ENCODE measurements at regions not wholly inside any gene's neighbourhood (a gene's known extent, or its start where the extent isn't known, plus 50 kb on each side); places are given as distances from the start of the nearest gene placed in this dataset.

GRCh38 chr21:15219894-15220293 is 155.1 kb upstream of the NRIP1 start:
- ATAC-seq (no peak), DNase-seq (ENCODE audit: low read depth, low spot score) (no peak)
- in situ Hi-C loops (cut with HindIII; ENCODE audit: low pct_unique_long_range_greater_than_20kb, low sequenced_read_pairs) (no loop called here), intact Hi-C loops (cut with micrococcal nuclease; ENCODE audit: unreplicated experiment) (no loop called here)
- no TSS peak for BruUV-seq (replicated peaks)
- POLR2A ChIA-PET, result no interaction called here
- Histone ChIP-seq H3K9me3 (ENCODE audit: control insufficient read depth, insufficient read depth, low read depth, low read length) (no peaks in the 10 kb centered on the region), H3K4me3 (ENCODE audit: low read depth in 2 of 2, low read length in 2 of 2) (no peak overlapping the region), H3K36me3 (ENCODE audit: control insufficient read depth, insufficient read depth, low read length) (no peaks in the 10 kb centered on the region), H3K27me3 (ENCODE audit: control insufficient read depth, insufficient read depth, low read length) (no peaks in the 10 kb centered on the region), H3K4me1 (ENCODE audit: control insufficient read depth, insufficient read depth, low read length) (no peaks in the 10 kb centered on the region), H3K27ac (ENCODE audit: low read length) (no peak overlapping the region)
- TF ChIP-seq TCF7L2 (IDR thresholded peaks at IDR 0.05; ENCODE audit: low read depth, low read length) (no peak), POLR2AphosphoS5 (IDR thresholded peaks at IDR 0.05; ENCODE audit: low read depth, low read length) (no peak)
- CTCF ChIA-PET, result no interaction called here

- no peak for TF ChIP-seq POLR2AphosphoS5 (IDR thresholded peaks at IDR 0.05; ENCODE audit: low read depth, low read length)
- TF ChIP-seq, protein P1, sequence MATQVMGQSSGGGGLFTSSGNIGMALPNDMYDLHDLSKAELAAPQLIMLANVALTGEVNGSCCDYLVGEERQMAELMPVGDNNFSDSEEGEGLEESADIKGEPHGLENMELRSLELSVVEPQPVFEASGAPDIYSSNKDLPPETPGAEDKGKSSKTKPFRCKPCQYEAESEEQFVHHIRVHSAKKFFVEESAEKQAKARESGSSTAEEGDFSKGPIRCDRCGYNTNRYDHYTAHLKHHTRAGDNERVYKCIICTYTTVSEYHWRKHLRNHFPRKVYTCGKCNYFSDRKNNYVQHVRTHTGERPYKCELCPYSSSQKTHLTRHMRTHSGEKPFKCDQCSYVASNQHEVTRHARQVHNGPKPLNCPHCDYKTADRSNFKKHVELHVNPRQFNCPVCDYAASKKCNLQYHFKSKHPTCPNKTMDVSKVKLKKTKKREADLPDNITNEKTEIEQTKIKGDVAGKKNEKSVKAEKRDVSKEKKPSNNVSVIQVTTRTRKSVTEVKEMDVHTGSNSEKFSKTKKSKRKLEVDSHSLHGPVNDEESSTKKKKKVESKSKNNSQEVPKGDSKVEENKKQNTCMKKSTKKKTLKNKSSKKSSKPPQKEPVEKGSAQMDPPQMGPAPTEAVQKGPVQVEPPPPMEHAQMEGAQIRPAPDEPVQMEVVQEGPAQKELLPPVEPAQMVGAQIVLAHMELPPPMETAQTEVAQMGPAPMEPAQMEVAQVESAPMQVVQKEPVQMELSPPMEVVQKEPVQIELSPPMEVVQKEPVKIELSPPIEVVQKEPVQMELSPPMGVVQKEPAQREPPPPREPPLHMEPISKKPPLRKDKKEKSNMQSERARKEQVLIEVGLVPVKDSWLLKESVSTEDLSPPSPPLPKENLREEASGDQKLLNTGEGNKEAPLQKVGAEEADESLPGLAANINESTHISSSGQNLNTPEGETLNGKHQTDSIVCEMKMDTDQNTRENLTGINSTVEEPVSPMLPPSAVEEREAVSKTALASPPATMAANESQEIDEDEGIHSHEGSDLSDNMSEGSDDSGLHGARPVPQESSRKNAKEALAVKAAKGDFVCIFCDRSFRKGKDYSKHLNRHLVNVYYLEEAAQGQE (IDR thresholded peaks at IDR 0.05; ENCODE audit: insufficient read depth in 1 of 2, low read depth in 2 of 2, low read length in 1 of 2), result no peak
- no peak for TF ChIP-seq CTCF (IDR thresholded peaks at IDR 0.05)
- no peak for TF ChIP-seq TCF7L2 (IDR thresholded peaks at IDR 0.05; ENCODE audit: low read depth, low read length)
- Histone ChIP-seq H3K36me3 (ENCODE audit: control insufficient read depth, insufficient read depth, low read length) (no peaks in the 10 kb centered on the region), H3K9me3 (ENCODE audit: control insufficient read depth, insufficient read depth, low read depth, low read length) (no peaks in the 10 kb centered on the region), H3K27ac (ENCODE audit: low read length) (no peak overlapping the region), H3K4me3 (ENCODE audit: low read depth in 2 of 2, low read length in 2 of 2) (no peak overlapping the region), H3K27me3 (ENCODE audit: control insufficient read depth, insufficient read depth, low read length) (no peaks in the 10 kb centered on the region), H3K4me1 (ENCODE audit: control insufficient read depth, insufficient read depth, low read length) (no peaks in the 10 kb centered on the region)
- no TSS peak for BruUV-seq (replicated peaks)
- intact Hi-C loops (cut with micrococcal nuclease; ENCODE audit: unreplicated experiment), result no loop called here
- CTCF ChIA-PET, result no interaction called here
- DNase-seq (ENCODE audit: low read depth, low spot score) (no peak), ATAC-seq (no peak)
- POLR2A ChIA-PET, result interaction anchor here (0.7 kb wide), 1 partner anchor 23 kb away, joined by 3 read pairs; no protein-coding TSS in a partner anchor
- in situ Hi-C loops (cut with HindIII; ENCODE audit: low pct_unique_long_range_greater_than_20kb, low sequenced_read_pairs), result no loop called here
Measured at GRCh38 chr21:15221799-15222386, 157.1 kb upstream of the NRIP1 start.

DNA sequence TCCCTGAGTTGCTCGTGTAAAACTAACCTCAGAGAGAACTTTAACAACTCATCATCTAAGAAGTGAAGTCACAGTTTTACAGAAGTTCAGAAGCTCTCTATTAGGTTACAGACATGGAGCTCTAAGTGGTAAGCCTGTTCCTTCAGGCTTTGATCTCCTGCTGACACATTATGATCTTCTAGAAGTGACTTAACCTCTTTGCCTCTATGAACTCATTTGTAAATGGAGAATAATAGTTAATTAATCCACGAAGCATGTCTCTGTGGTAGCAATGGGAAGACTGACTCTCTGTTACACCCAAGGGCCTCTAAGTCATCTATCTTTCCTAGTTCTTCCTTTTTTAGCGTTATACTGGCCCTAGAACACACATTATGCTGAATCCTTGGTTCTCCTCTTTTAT is 157.9 kb upstream of the NRIP1 start:
- POLR2A ChIA-PET, result interaction anchor here (0.7 kb wide), 1 partner anchor 22 kb away, joined by 3 read pairs; no protein-coding TSS in a partner anchor
- in situ Hi-C loops (cut with HindIII; ENCODE audit: low pct_unique_long_range_greater_than_20kb, low sequenced_read_pairs) (no loop called here), intact Hi-C loops (cut with micrococcal nuclease; ENCODE audit: unreplicated experiment) (no loop called here)
- Histone ChIP-seq H3K9me3 (ENCODE audit: control insufficient read depth, insufficient read depth, low read depth, low read length) (no peaks in the 10 kb centered on the region), H3K27me3 (ENCODE audit: control insufficient read depth, insufficient read depth, low read length) (no peaks in the 10 kb centered on the region), H3K4me1 (ENCODE audit: control insufficient read depth, insufficient read depth, low read length) (no peaks in the 10 kb centered on the region), H3K27ac (ENCODE audit: low read length) (no peak overlapping the region), H3K4me3 (ENCODE audit: low read depth in 2 of 2, low read length in 2 of 2) (no peak overlapping the region), H3K36me3 (ENCODE audit: control insufficient read depth, insufficient read depth, low read length) (no peaks in the 10 kb centered on the region)
- no TSS peak for BruUV-seq (replicated peaks)
- no peak for DNase-seq (ENCODE audit: low read depth, low spot score)
- TF ChIP-seq CTCF (IDR thresholded peaks at IDR 0.05), result no peak
- TF ChIP-seq TCF7L2 (IDR thresholded peaks at IDR 0.05; ENCODE audit: low read depth, low read length), result no peak
- TF ChIP-seq SIN3A (IDR thresholded peaks at IDR 0.05; ENCODE audit: borderline replicate concordance, insufficient read depth, low read depth, low read length), result no peak
- TF ChIP-seq POLR2AphosphoS5 (IDR thresholded peaks at IDR 0.05; ENCODE audit: low read depth, low read length), result no peak
- no peak for ATAC-seq
- CTCF ChIA-PET, result no interaction called here

All from Panc1 (cell line).